ENCODE measurements at regions not wholly inside any gene's neighbourhood (a gene's known extent, or its start where the extent isn't known, plus 50 kb on each side); places are given as distances from the start of the nearest gene placed in this dataset.

- no peaks in the 10 kb centered on the region for H3K36me3 ChIP-seq
- peaks cover 97% of the 10 kb centered on the region for H3K27me3 ChIP-seq (ENCODE audit: insufficient read depth, low read depth, severe bottlenecking)
- no peak for DNase-seq
- no peak for TF ChIP-seq CTCF (IDR thresholded peaks at IDR 0.05; ENCODE audit: low read depth, low read length)
- H3K27ac ChIP-seq = no peak overlapping the region
- no peak overlapping the region for H3K4me3 ChIP-seq (ENCODE audit: low read depth, low read length)
- no peaks in the 10 kb centered on the region for H3K9me3 ChIP-seq (ENCODE audit: severe bottlenecking)
These were observed 167.2 kb upstream of the KCNG1 start for GRCh38 chr20:51189814-51190782.

GRCh38 chr20:51188941-51189340, 166.0 kb upstream of the KCNG1 start:
- TF ChIP-seq CTCF (IDR thresholded peaks at IDR 0.05; ENCODE audit: low read depth, low read length) = no peak
- no peak for DNase-seq
- Histone ChIP-seq H3K27ac (no peak overlapping the region), H3K9me3 (ENCODE audit: severe bottlenecking) (no peaks in the 10 kb centered on the region), H3K4me3 (ENCODE audit: low read depth, low read length) (no peak overlapping the region), H3K27me3 (ENCODE audit: insufficient read depth, low read depth, severe bottlenecking) (peaks cover 92% of the 10 kb centered on the region), H3K36me3 (no peaks in the 10 kb centered on the region)

- H3K27me3 ChIP-seq (ENCODE audit: insufficient read depth, low read depth, severe bottlenecking) = peaks cover 90% of the 10 kb centered on the region
- no peak for TF ChIP-seq CTCF (IDR thresholded peaks at IDR 0.05; ENCODE audit: low read depth, low read length)
- no peak overlapping the region for H3K27ac ChIP-seq
- H3K36me3 ChIP-seq = no peaks in the 10 kb centered on the region
- no peak overlapping the region for H3K4me3 ChIP-seq (ENCODE audit: low read depth, low read length)
- H3K9me3 ChIP-seq (ENCODE audit: severe bottlenecking) = no peaks in the 10 kb centered on the region
- DNase-seq = no peak
These were observed 164.4 kb upstream of the KCNG1 start for GRCh38 chr20:51187261-51187660.

- TF ChIP-seq CTCF (IDR thresholded peaks at IDR 0.05; ENCODE audit: low read depth, low read length) = no peak
- Histone ChIP-seq H3K36me3 (no peaks in the 10 kb centered on the region), H3K27ac (no peak overlapping the region), H3K27me3 (ENCODE audit: insufficient read depth, low read depth, severe bottlenecking) (peaks cover 85% of the 10 kb centered on the region), H3K9me3 (ENCODE audit: severe bottlenecking) (no peaks in the 10 kb centered on the region), H3K4me3 (ENCODE audit: low read depth, low read length) (no peak overlapping the region)
- DNase-seq = no peak
These were observed 163.0 kb upstream of the KCNG1 start for GRCh38 chr20:51185861-51186260.

GRCh38 chr20:51185277-51185676, 162.4 kb upstream of the KCNG1 start:
- no peak for TF ChIP-seq CTCF (IDR thresholded peaks at IDR 0.05; ENCODE audit: low read depth, low read length)
- H3K36me3 ChIP-seq = no peaks in the 10 kb centered on the region
- peaks cover 83% of the 10 kb centered on the region for H3K27me3 ChIP-seq (ENCODE audit: insufficient read depth, low read depth, severe bottlenecking)
- DNase-seq = no peak
- H3K9me3 ChIP-seq (ENCODE audit: severe bottlenecking) = no peaks in the 10 kb centered on the region
- H3K4me3 ChIP-seq (ENCODE audit: low read depth, low read length) = no peak overlapping the region
- no peak overlapping the region for H3K27ac ChIP-seq

All from WERI-Rb-1 (cell line).